ENCODE measurements at regions not wholly inside any gene's neighbourhood (a gene's known extent, or its start where the extent isn't known, plus 50 kb on each side); places are given as distances from the start of the nearest gene placed in this dataset.

DNA sequence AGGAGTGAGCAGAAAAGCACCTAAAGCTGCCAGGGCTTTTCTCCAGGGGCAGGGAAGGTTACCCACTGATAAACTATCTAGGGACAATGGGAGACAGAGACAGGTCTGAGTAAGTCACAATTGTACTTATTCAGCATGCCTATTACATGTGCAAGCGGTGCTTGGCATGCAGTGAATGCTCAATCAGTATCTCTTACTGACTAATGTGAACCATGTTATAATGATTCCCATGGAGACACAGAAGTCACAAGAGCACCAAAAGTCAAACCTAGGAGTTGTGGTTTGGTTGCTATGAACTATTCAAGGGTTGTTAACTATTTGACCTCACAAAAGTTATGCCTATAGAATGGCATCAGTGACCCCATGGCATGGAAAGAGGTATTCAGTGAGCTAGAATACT lies 50.0 kb upstream of the RASGRP1 start:
- ATAC-seq (ENCODE audit: low FRiP score) (no peak), DNase-seq (ENCODE audit: low spot score) (no peak)
- TF ChIP-seq, protein P1, sequence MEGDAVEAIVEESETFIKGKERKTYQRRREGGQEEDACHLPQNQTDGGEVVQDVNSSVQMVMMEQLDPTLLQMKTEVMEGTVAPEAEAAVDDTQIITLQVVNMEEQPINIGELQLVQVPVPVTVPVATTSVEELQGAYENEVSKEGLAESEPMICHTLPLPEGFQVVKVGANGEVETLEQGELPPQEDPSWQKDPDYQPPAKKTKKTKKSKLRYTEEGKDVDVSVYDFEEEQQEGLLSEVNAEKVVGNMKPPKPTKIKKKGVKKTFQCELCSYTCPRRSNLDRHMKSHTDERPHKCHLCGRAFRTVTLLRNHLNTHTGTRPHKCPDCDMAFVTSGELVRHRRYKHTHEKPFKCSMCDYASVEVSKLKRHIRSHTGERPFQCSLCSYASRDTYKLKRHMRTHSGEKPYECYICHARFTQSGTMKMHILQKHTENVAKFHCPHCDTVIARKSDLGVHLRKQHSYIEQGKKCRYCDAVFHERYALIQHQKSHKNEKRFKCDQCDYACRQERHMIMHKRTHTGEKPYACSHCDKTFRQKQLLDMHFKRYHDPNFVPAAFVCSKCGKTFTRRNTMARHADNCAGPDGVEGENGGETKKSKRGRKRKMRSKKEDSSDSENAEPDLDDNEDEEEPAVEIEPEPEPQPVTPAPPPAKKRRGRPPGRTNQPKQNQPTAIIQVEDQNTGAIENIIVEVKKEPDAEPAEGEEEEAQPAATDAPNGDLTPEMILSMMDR (IDR thresholded peaks at IDR 0.05), result no peak

DNA sequence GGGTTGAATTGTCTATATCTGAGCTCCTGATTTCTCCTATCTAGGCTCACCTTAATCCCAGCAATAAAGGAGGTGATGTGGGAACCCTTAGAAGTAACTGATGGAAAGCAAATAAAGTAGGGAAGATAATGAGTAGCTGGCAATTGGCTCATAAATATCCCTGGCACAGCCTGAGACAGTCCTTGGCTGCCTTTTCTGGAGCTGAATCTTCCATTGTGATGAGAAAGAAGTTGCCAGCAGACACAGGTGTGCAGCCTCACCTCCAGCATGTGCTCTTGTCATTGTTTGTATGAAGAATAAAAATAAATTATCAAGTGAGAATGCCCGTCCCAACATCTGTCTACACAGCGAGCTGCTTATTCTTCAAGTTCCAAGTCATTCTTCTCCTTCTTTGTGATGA lies 53.2 kb upstream of the RASGRP1 start:
- ATAC-seq (ENCODE audit: low FRiP score) (no peak), DNase-seq (ENCODE audit: low spot score) (no peak)
- TF ChIP-seq, protein P1 (IDR thresholded peaks at IDR 0.05), result no peak

DNA sequence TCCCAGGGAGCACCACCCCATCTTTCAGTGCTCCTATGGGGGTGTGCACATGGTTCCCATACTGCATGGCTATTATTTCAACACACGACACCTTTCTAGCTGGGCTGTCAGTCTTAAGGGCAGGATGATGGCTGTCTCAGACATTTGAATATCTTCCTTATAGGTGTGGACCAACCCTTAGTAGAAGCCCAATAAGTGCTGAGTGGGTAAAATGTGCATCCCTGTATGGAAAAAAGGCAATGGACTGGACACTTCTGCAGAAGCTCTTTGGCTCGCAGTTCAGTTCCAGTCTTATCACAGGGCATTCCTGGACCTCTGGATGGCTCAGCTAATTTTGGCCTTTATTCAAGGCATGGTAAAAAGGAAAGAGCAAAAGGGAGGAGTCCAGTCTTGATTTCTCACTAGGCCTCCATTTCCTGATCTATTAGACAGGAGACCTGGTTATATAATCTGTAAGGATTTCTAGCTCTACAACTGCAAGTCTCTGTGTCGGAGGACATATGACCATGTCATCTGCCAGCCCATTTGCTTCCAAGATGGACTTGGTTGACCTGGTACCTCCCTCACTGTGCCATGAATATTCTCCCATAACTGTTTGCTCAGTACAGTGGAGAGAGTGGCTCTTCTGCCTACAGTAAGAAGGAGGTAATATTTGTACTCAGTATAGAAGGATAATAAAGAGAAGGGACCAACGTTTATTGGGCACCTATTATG lies 53.8 kb upstream of the RASGRP1 start:
- TF ChIP-seq, protein P1 (IDR thresholded peaks at IDR 0.05), result no peak
- no peak for ATAC-seq (ENCODE audit: low FRiP score)
- no peak for DNase-seq (ENCODE audit: low spot score)

- DNase-seq (ENCODE audit: low spot score) (no peak), ATAC-seq (ENCODE audit: low FRiP score) (no peak)
- TF ChIP-seq, protein P1 (IDR thresholded peaks at IDR 0.05), result no peak
These were observed 55.5 kb upstream of the RASGRP1 start for GRCh38 chr15:38620098-38620497.

DNA sequence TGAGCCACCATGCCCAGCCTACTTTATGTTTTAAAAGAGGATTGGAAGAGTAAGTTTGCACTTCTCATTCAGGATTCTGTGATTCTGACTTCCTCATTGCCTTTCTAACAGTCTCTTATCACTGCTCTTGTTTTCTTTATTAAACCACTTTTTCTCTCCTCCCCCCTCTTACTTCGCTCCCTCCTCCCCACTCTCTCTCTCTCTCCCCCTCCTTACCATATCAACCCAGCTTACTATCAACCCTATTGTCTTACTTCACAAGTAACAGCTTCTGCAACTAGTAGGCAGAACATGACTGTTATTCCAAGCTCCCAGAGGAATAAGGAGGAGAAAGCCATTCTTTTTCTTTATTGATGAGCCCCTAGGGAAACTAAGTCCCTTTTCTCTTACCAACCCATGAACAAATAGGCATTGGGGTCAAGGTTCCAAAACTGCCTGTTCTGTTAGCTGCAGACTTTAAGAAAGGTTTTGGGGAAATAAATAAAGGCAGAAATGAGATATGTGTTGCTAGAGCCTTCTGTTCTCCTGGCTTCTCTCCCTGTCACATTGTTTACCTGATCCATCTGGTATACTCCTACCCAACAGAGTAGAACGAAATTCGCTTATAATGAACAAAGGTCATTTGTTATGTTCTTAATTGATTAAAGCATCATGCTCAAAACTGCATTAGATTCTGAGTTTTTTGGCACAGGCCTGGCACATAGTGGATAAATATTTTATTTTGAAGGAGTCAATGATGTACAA lies 56.4 kb upstream of the RASGRP1 start:
- DNase-seq (ENCODE audit: low spot score) (no peak), ATAC-seq (ENCODE audit: low FRiP score) (no peak)
- TF ChIP-seq, protein P1 (IDR thresholded peaks at IDR 0.05), result no peak

GRCh38 chr15:38622304-38622703 lies 57.7 kb upstream of the RASGRP1 start:
- ATAC-seq (ENCODE audit: low FRiP score), result no peak
- TF ChIP-seq, protein P1 (IDR thresholded peaks at IDR 0.05), result no peak
- no peak for DNase-seq (ENCODE audit: low spot score)

DNA sequence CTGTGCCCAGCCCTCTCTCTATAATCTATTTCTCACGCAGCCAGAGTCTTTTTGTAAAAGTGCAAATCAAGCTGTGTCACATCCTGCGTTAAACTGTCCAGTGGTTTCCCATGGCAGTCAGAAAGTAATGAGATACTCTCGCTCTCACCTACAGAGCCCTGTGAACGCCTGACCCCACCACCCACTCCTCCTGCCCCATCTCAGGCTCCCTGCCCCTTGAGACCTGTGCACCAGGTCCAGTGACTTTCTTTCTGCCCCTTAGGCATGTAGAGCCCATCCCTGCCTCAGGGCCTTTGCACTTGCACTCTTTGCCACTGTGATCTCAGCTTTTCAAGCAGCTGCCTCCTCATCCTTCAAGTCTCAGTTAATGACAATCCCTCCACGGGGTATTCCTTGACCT lies 58.3 kb upstream of the RASGRP1 start:
- DNase-seq (ENCODE audit: low spot score), result no peak
- ATAC-seq (ENCODE audit: low FRiP score), result no peak
- TF ChIP-seq, protein P1 (IDR thresholded peaks at IDR 0.05), result no peak
